ENCODE measurements at regions not wholly inside any gene's neighbourhood (a gene's known extent, or its start where the extent isn't known, plus 50 kb on each side); places are given as distances from the start of the nearest gene placed in this dataset.

- no peak for DNase-seq (ENCODE audit: low spot score)
These were observed 123.4 kb upstream of the CXCL14 start for GRCh38 chr5:135702191-135702590.

- DNase-seq (ENCODE audit: low spot score), result peak; percentile 26
These were observed 121.9 kb upstream of the CXCL14 start for GRCh38 chr5:135700731-135701130.

GRCh38 chr5:135697959-135698345 is 119.2 kb upstream of the CXCL14 start:
- DNase-seq (ENCODE audit: low spot score), result no peak

- DNase-seq (ENCODE audit: low spot score), result no peak
These were observed 118.6 kb upstream of the CXCL14 start for GRCh38 chr5:135697251-135697958.

- no peak for DNase-seq (ENCODE audit: low spot score)
These were observed 117.5 kb upstream of the CXCL14 start for GRCh38 chr5:135696317-135696716.

- DNase-seq (ENCODE audit: low spot score), result no peak
These were observed 117.0 kb upstream of the CXCL14 start for GRCh38 chr5:135695656-135696313.

GRCh38 chr5:135694906-135695305 is 116.1 kb upstream of the CXCL14 start:
- no peak for DNase-seq (ENCODE audit: low spot score)

- no peak for DNase-seq (ENCODE audit: low spot score)
These were observed 115.2 kb upstream of the CXCL14 start for GRCh38 chr5:135694012-135694411.

GRCh38 chr5:135693371-135693955 is 114.7 kb upstream of the CXCL14 start:
- DNase-seq (ENCODE audit: low spot score), result no peak

- no peak for DNase-seq (ENCODE audit: low spot score)
These were observed 112.3 kb upstream of the CXCL14 start for GRCh38 chr5:135691044-135691443.

GRCh38 chr5:135690466-135690865 is 111.7 kb upstream of the CXCL14 start:
- DNase-seq (ENCODE audit: low spot score), result no peak

GRCh38 chr5:135689506-135689905 is 110.7 kb upstream of the CXCL14 start:
- DNase-seq (ENCODE audit: low spot score), result no peak

GRCh38 chr5:135688385-135688784 is 109.6 kb upstream of the CXCL14 start:
- no peak for DNase-seq (ENCODE audit: low spot score)

GRCh38 chr5:135683189-135683588 is 104.4 kb upstream of the CXCL14 start:
- DNase-seq (ENCODE audit: low spot score), result no peak

- DNase-seq (ENCODE audit: low spot score), result no peak
These were observed 101.9 kb upstream of the CXCL14 start for GRCh38 chr5:135680713-135681112.

- no peak for DNase-seq (ENCODE audit: low spot score)
These were observed 100.0 kb upstream of the CXCL14 start for GRCh38 chr5:135678640-135679268.

- DNase-seq (ENCODE audit: low spot score), result no peak
These were observed 93.2 kb upstream of the CXCL14 start for GRCh38 chr5:135671966-135672365.

- no peak for DNase-seq (ENCODE audit: low spot score)
These were observed 92.4 kb upstream of the CXCL14 start for GRCh38 chr5:135671052-135671705.

GRCh38 chr5:135670588-135670987 is 91.8 kb upstream of the CXCL14 start:
- no peak for DNase-seq (ENCODE audit: low spot score)

- DNase-seq (ENCODE audit: low spot score), result no peak
These were observed 90.6 kb upstream of the CXCL14 start for GRCh38 chr5:135669416-135669815.

GRCh38 chr5:135667673-135668072 is 88.9 kb upstream of the CXCL14 start:
- no peak for DNase-seq (ENCODE audit: low spot score)

- DNase-seq (ENCODE audit: low spot score), result no peak
These were observed 88.4 kb upstream of the CXCL14 start for GRCh38 chr5:135667204-135667603.
